ENCODE measurements at regions not wholly inside any gene's neighbourhood (a gene's known extent, or its start where the extent isn't known, plus 50 kb on each side); places are given as distances from the start of the nearest gene placed in this dataset.
"Not testable (repeated sequence)": the region's sequence is repeated elsewhere in the genome, so short reads cannot be mapped to it uniquely, and the experiment has no call there.

GRCh38 chr15:26037369-26037768, 174.2 kb upstream of the ATP10A start:
- Histone ChIP-seq H3K9me3 (ENCODE audit: control insufficient read depth, insufficient read depth, low read length) (no peaks in the 10 kb centered on the region), H3K4me1 (ENCODE audit: control insufficient read depth, insufficient read depth, low read length) (no peaks in the 10 kb centered on the region), H3K4me3 (ENCODE audit: low read length) (no peak overlapping the region), H3K36me3 (ENCODE audit: control insufficient read depth, insufficient read depth, low read length) (no peaks in the 10 kb centered on the region), H3K27ac (ENCODE audit: low read length) (no peak overlapping the region), H3K27me3 (ENCODE audit: control insufficient read depth, insufficient read depth, low read length) (no peaks in the 10 kb centered on the region)
- H3K4me3 Mint-ChIP-seq: no peak overlapping the region
- H3K9me3 Mint-ChIP-seq: no peaks in the 10 kb centered on the region
- H3K27ac Mint-ChIP-seq: no peak overlapping the region
- 80% methylated on average over 1 of the region's 1 CpG for WGBS (ENCODE audit: insufficient coverage)
- no peaks in the 10 kb centered on the region for H3K36me3 Mint-ChIP-seq
- peaks cover 17 to 45% of the 10 kb centered on the region in 2 donors for H3K27me3 Mint-ChIP-seq (ENCODE audit: low read depth in 2 of 2)
- DNase-seq (no peak), ATAC-seq (no peak)
- intact Hi-C loops (cut with micrococcal nuclease): no loop called here
- TF ChIP-seq CTCF (IDR thresholded peaks at IDR 0.05): no peak
- peaks cover 5 to 6% of the 10 kb centered on the region in 2 donors for H3K4me1 Mint-ChIP-seq

- no peak for TF ChIP-seq CTCF (IDR thresholded peaks at IDR 0.05)
- Histone ChIP-seq H3K9me3 (ENCODE audit: control insufficient read depth, insufficient read depth, low read length) (no peaks in the 10 kb centered on the region), H3K36me3 (ENCODE audit: control insufficient read depth, insufficient read depth, low read length) (no peaks in the 10 kb centered on the region), H3K27me3 (ENCODE audit: control insufficient read depth, insufficient read depth, low read length) (no peaks in the 10 kb centered on the region), H3K4me1 (ENCODE audit: control insufficient read depth, insufficient read depth, low read length) (no peaks in the 10 kb centered on the region), H3K4me3 (ENCODE audit: low read length) (no peak overlapping the region), H3K27ac (ENCODE audit: low read length) (no peak overlapping the region)
- intact Hi-C loops (cut with micrococcal nuclease): no loop called here
- H3K4me1 Mint-ChIP-seq: no peaks in the 10 kb centered on the region
- 75% methylated on average over 2 of the region's 2 CpGs for WGBS (ENCODE audit: insufficient coverage)
- no peak overlapping the region for H3K4me3 Mint-ChIP-seq
- H3K36me3 Mint-ChIP-seq: no peaks in the 10 kb centered on the region
- peaks cover 8 to 18% of the 10 kb centered on the region in 2 donors for H3K27me3 Mint-ChIP-seq (ENCODE audit: low read depth in 2 of 2)
- H3K27ac Mint-ChIP-seq: no peak overlapping the region
- DNase-seq (no peak), ATAC-seq (no peak)
- H3K9me3 Mint-ChIP-seq: no peaks in the 10 kb centered on the region
Measured at GRCh38 chr15:26033493-26033892, 170.4 kb upstream of the ATP10A start.

GRCh38 chr15:26032162-26032846, 169.2 kb upstream of the ATP10A start:
- no peaks in the 10 kb centered on the region for H3K9me3 Mint-ChIP-seq
- no peaks in the 10 kb centered on the region for H3K4me1 Mint-ChIP-seq
- H3K36me3 Mint-ChIP-seq: no peaks in the 10 kb centered on the region
- Histone ChIP-seq H3K27me3 (ENCODE audit: control insufficient read depth, insufficient read depth, low read length) (no peaks in the 10 kb centered on the region), H3K4me1 (ENCODE audit: control insufficient read depth, insufficient read depth, low read length) (no peaks in the 10 kb centered on the region), H3K36me3 (ENCODE audit: control insufficient read depth, insufficient read depth, low read length) (no peaks in the 10 kb centered on the region), H3K9me3 (ENCODE audit: control insufficient read depth, insufficient read depth, low read length) (no peaks in the 10 kb centered on the region), H3K4me3 (ENCODE audit: low read length) (no peak overlapping the region), H3K27ac (ENCODE audit: low read length) (no peak overlapping the region)
- no peak overlapping the region for H3K27ac Mint-ChIP-seq
- DNase-seq: no peak
- TF ChIP-seq CTCF (IDR thresholded peaks at IDR 0.05): no peak
- intact Hi-C loops (cut with micrococcal nuclease): no loop called here
- WGBS (ENCODE audit: insufficient coverage): 77% methylated on average over 9 of the region's 9 CpGs
- ATAC-seq: peak in 1 of 3 donors; percentile 41
- H3K4me3 Mint-ChIP-seq: no peak overlapping the region
- H3K27me3 Mint-ChIP-seq (ENCODE audit: low read depth in 2 of 2): peaks cover 4 to 14% of the 10 kb centered on the region in 2 donors

- not testable (repeated sequence) for H3K9me3 Mint-ChIP-seq
- 80% methylated on average over 7 of the region's 7 CpGs for WGBS (ENCODE audit: insufficient coverage)
Measured at GRCh38 chr15:26029586-26029985, 166.5 kb upstream of the ATP10A start.

More at GRCh38 chr15:26029586-26029985, 166.5 kb upstream of the ATP10A start:
- H3K27me3 Mint-ChIP-seq (ENCODE audit: low read depth in 2 of 2); H3K27ac ChIP-seq (ENCODE audit: low read length); H3K36me3 ChIP-seq (ENCODE audit: control insufficient read depth, insufficient read depth, low read length); H3K27ac Mint-ChIP-seq; intact Hi-C loops (cut with micrococcal nuclease); ATAC-seq; H3K4me1 ChIP-seq (ENCODE audit: control insufficient read depth, insufficient read depth, low read length); H3K36me3 Mint-ChIP-seq; H3K4me3 ChIP-seq (ENCODE audit: low read length); H3K27me3 ChIP-seq (ENCODE audit: control insufficient read depth, insufficient read depth, low read length); DNase-seq; H3K4me3 Mint-ChIP-seq; H3K9me3 ChIP-seq (ENCODE audit: control insufficient read depth, insufficient read depth, low read length); H3K4me1 Mint-ChIP-seq: not testable (repeated sequence)

Measured in natural killer cell (primary cell).